ENCODE measurements at regions not wholly inside any gene's neighbourhood (a gene's known extent, or its start where the extent isn't known, plus 50 kb on each side); places are given as distances from the start of the nearest gene placed in this dataset.

DNA sequence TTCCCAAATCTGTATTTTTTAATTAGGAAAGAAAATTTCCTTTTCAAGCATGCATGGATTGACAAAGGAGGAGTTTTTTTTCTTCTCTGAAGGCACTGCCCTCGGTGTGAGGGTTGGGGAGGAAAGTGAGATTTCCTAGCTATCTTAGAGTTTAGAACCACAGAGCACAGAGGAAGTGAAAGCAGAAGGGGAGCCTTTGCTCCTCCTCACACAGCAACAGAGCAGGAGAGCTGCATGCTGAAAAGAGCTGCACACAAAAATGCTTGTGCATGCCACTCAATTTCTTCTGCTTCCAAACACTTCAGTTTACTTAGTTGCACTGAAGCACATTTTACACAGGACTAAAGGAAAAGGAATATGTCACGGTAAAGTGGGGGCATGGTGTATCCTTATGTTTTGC lies 308.1 kb downstream of the GPATCH2 start:
- TF ChIP-seq, protein P1, sequence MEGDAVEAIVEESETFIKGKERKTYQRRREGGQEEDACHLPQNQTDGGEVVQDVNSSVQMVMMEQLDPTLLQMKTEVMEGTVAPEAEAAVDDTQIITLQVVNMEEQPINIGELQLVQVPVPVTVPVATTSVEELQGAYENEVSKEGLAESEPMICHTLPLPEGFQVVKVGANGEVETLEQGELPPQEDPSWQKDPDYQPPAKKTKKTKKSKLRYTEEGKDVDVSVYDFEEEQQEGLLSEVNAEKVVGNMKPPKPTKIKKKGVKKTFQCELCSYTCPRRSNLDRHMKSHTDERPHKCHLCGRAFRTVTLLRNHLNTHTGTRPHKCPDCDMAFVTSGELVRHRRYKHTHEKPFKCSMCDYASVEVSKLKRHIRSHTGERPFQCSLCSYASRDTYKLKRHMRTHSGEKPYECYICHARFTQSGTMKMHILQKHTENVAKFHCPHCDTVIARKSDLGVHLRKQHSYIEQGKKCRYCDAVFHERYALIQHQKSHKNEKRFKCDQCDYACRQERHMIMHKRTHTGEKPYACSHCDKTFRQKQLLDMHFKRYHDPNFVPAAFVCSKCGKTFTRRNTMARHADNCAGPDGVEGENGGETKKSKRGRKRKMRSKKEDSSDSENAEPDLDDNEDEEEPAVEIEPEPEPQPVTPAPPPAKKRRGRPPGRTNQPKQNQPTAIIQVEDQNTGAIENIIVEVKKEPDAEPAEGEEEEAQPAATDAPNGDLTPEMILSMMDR (IDR thresholded peaks at IDR 0.05), result no peak
- no peak for TF ChIP-seq POLR2A (IDR thresholded peaks at IDR 0.05)
